ENCODE measurements at regions not wholly inside any gene's neighbourhood (a gene's known extent, or its start where the extent isn't known, plus 50 kb on each side); places are given as distances from the start of the nearest gene placed in this dataset.

DNA sequence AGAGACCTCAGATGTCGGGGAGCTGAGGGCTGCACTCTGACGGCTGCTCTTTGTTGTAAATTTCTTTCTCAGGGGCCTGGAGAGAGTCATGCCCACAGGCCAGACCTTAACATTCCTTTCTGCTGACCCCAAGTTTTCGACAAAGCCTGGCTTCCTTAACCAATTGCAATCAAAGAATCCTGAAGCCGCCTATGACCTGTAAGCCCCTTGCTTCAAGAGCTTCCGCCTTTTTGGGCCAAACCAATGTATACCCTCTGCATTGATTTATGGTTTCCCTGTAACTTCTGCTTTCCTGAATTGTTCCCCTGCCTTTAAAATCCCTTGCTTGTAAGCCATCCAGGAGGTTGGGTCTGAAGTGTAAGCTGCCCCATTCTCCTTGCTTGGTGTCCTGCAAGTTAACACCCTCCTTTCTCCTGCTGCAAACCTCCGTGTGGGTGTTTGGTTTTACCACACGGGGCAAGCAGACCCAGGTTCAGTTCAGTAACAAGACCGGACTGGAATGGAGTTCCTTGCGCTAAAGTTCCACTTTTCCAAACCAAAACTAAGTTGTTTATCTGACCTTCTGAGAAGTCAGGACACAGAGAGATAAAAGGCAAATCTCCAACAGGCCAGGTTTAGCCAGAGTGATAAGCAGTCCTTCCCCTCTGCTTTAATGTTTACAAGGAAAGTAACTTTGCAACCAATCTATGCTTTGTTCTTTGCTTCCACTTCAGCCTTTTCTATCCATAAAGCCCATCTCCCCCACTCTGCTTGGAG, 141.6 kb downstream of the KCNJ12 start:
- no peak for TF ChIP-seq POLR2A (IDR thresholded peaks at IDR 0.05)
- no peak for TF ChIP-seq POLR2AphosphoS5 (IDR thresholded peaks at IDR 0.05)
- TF ChIP-seq, protein P1, sequence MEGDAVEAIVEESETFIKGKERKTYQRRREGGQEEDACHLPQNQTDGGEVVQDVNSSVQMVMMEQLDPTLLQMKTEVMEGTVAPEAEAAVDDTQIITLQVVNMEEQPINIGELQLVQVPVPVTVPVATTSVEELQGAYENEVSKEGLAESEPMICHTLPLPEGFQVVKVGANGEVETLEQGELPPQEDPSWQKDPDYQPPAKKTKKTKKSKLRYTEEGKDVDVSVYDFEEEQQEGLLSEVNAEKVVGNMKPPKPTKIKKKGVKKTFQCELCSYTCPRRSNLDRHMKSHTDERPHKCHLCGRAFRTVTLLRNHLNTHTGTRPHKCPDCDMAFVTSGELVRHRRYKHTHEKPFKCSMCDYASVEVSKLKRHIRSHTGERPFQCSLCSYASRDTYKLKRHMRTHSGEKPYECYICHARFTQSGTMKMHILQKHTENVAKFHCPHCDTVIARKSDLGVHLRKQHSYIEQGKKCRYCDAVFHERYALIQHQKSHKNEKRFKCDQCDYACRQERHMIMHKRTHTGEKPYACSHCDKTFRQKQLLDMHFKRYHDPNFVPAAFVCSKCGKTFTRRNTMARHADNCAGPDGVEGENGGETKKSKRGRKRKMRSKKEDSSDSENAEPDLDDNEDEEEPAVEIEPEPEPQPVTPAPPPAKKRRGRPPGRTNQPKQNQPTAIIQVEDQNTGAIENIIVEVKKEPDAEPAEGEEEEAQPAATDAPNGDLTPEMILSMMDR (IDR thresholded peaks at IDR 0.05), result no peak

All from stomach (tissue), 4 donors.